ENCODE measurements at regions not wholly inside any gene's neighbourhood (a gene's known extent, or its start where the extent isn't known, plus 50 kb on each side); places are given as distances from the start of the nearest gene placed in this dataset.

- TF ChIP-seq, protein P1, sequence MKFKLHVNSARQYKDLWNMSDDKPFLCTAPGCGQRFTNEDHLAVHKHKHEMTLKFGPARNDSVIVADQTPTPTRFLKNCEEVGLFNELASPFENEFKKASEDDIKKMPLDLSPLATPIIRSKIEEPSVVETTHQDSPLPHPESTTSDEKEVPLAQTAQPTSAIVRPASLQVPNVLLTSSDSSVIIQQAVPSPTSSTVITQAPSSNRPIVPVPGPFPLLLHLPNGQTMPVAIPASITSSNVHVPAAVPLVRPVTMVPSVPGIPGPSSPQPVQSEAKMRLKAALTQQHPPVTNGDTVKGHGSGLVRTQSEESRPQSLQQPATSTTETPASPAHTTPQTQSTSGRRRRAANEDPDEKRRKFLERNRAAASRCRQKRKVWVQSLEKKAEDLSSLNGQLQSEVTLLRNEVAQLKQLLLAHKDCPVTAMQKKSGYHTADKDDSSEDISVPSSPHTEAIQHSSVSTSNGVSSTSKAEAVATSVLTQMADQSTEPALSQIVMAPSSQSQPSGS (IDR thresholded peaks at IDR 0.05; ENCODE audit: low read length), result no peak
- no peak for TF ChIP-seq POLR2A (IDR thresholded peaks at IDR 0.05; ENCODE audit: control extremely low read depth in 1 of 2, low read depth in 2 of 2, low read length in 2 of 2)
- TF ChIP-seq POLR2AphosphoS5 (IDR thresholded peaks at IDR 0.05; ENCODE audit: low read depth, low read length), result no peak
- TF ChIP-seq SIX5 (IDR thresholded peaks at IDR 0.05; ENCODE audit: low read depth, low read length), result no peak
- no peak for TF ChIP-seq CREB1 (IDR thresholded peaks at IDR 0.05)
- no peak for TF ChIP-seq SAP30 (IDR thresholded peaks at IDR 0.05; ENCODE audit: insufficient read depth, insufficient replicate concordance, low read length)
These were observed 108.7 kb upstream of the AUTS2 start (continued) for GRCh38 chr7:69489533-69489932.

Data from H1 (cell line).